H1 (cell line): ENCODE measurements at regions not wholly inside any gene's neighbourhood (a gene's known extent, or its start where the extent isn't known, plus 50 kb on each side); places are given as distances from the start of the nearest gene placed in this dataset.

Source experiments
- KDM5A ChIP-seq: fragments of 200-600 bp; IDR thresholded peaks from 2 replicates; pipeline ENCODE4 v1.7.1; 2012; ENCODE audit warnings: mild to moderate bottlenecking, low read length, inconsistent platforms, mixed read lengths
- SIN3A ChIP-seq, 2 experiments: IDR thresholded peaks in 1 of 2; conservative IDR thresholded peaks in 1 of 2; 2 replicates each; pipeline ENCODE4 v1.6.1; 2011 to 2012; ENCODE audit warnings: low read length in 2 of 2, improper control_type of control experiment in 1 of 2, low read depth in 1 of 2, mild to moderate bottlenecking in 1 of 2

DNA sequence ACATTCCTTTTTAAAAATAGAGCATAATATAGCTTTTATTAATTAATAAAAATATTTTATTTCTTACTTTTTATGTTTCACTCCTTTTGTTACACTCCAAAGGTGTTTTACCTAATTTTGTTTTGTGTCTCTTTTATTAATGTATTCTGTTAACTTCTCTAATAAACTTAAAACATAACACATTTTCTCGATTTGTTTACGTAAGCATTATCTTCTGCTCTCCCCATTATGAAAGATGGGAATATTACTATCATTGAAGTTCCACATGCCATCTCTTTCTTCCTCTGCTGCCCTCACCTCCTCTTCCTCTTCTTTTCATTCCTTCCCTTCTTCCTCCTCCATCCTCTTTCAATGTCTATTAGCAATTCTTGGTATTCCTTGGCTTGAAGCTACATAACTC, 85.0 kb upstream of the HCRTR2 start (continued):
- TF ChIP-seq KDM5A (no peak), SIN3A (conservative IDR thresholded peaks at IDR 0.05 in 1 of 2, IDR thresholded peaks at IDR 0.05 in 1 of 2; ENCODE audit: low read depth in 1 of 2, low read length in 2 of 2) (no peak)
